ENCODE measurements at regions not wholly inside any gene's neighbourhood (a gene's known extent, or its start where the extent isn't known, plus 50 kb on each side); places are given as distances from the start of the nearest gene placed in this dataset.
"Not testable (repeated sequence)": the region's sequence is repeated elsewhere in the genome, so short reads cannot be mapped to it uniquely, and the experiment has no call there.

- no peak for DNase-seq
These were observed 68.4 kb upstream of the SSBP3 start for GRCh38 chr1:54474310-54475251.

- no peak for DNase-seq
These were observed 65.4 kb upstream of the SSBP3 start for GRCh38 chr1:54471588-54471987.

GRCh38 chr1:54469444-54469843, 63.2 kb upstream of the SSBP3 start:
- DNase-seq = not testable (repeated sequence)

- DNase-seq = not testable (repeated sequence)
These were observed 62.3 kb upstream of the SSBP3 start for GRCh38 chr1:54468288-54469084.

GRCh38 chr1:54465351-54465811, 59.2 kb upstream of the SSBP3 start:
- peak; percentile 23 for DNase-seq

- no peak for DNase-seq
These were observed 58.4 kb upstream of the SSBP3 start for GRCh38 chr1:54464477-54465146.

GRCh38 chr1:54464031-54464476, 57.9 kb upstream of the SSBP3 start:
- DNase-seq = no peak

DNA sequence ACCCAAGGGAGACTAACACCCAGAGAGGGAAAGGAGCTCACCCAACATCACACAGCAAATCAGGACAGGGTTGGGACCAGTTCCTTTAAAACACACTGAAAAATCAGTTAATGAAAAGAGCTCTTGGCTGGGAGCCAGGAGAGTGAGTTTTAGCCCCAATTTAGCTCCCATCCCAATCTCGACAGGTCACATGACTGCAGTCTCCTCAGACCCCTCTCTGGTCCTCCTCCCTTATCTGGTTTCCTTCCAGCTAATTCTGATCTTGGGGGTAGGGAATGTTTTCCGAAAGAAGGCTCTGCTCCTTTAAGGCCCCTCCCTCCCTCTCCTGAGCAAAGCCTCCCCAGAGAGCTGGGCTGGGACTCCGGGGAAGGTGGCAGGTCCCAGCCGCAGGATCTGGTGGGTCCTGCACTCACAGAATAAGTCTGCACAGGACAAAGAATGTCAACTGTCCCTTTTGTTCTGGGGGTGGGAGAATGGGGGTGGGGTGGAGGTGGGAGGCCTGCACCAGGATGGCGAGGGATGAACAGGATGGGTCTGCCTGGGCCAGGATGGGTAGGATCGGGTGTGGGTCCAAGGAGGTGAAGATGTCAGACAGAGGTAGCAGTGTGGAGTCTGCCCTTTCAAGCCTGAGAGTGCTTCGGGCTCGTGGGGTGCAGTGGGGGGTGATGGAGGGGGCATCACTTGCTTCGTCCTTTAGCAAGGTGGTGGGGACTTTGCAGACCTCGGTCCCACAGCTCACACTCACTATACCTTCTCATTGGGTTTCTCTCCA, 57.3 kb upstream of the SSBP3 start:
- DNase-seq = no peak

DNA sequence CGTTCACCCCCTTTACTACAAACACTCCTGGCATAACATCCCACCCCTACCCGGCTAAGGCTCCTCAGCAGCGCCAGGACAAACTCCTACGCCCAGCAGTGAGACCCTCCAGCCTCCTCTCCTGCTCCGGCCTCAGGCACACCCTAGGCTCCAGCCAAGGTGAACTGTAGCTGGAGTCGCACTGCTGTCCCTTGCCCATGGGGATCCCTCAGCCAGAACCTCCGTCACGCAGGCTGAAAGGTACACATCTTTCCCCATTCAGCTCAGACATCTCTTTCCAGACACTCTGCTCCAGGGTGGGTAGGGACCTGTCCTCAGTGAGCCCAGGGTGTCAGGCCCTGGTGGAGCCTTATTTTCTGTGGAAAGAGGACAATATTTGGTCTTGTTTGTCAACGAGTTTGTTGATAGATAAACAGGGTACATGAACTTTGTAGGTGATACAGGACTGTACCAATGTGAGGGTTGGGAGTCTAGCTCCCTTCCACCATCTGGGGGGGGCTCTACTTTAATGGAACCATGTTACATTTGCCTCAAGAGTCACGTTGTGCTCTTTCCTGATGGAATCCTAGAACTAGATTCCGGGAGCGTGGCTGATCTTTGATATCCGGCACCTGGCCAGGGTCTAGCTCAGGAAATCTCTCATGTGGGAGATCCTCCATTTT, 56.5 kb upstream of the SSBP3 start:
- DNase-seq = no peak

GRCh38 chr1:54461731-54462596, 55.8 kb upstream of the SSBP3 start:
- no peak for DNase-seq

DNA sequence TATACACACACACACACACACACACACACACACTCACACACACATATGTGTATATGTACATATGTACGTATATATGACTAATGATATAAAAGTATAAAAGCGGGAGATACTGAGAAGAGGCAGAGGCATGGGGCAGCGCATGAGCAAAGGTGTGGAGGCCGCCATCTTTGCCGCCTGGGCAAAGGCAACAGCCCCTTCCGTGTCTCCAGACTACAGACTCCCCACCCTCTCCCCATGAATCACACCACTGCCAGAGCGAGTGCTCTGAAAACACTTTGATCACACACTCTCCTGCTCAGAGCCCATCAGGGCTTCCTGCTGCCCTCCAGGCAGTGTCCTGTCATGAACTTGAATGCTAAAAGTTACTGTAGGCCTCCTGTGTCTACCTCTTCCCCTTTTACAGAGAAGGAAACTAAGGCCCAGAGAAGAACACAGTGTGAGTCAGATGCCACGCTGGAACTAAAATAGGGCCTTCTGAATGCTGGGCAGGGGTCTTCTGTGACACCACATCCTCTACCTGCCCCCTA, 54.7 kb upstream of the SSBP3 start:
- DNase-seq = no peak

- DNase-seq = no peak
These were observed 54.2 kb upstream of the SSBP3 start for GRCh38 chr1:54460351-54460750.

GRCh38 chr1:54459726-54460191, 53.6 kb upstream of the SSBP3 start:
- DNase-seq = no peak

GRCh38 chr1:54459140-54459539, 52.9 kb upstream of the SSBP3 start:
- no peak for DNase-seq

- no peak for DNase-seq
These were observed 50.8 kb upstream of the SSBP3 start for GRCh38 chr1:54456921-54457529.

GRCh38 chr1:54456361-54456760, 50.2 kb upstream of the SSBP3 start:
- DNase-seq = no peak

All from skin of body (tissue), 1 donor.